ENCODE measurements at regions not wholly inside any gene's neighbourhood (a gene's known extent, or its start where the extent isn't known, plus 50 kb on each side); places are given as distances from the start of the nearest gene placed in this dataset.
"Not testable (repeated sequence)": the region's sequence is repeated elsewhere in the genome, so short reads cannot be mapped to it uniquely, and the experiment has no call there.

- ChIA-PET CTCF (no interaction called here), POLR2A (no interaction called here)
Measured at GRCh38 chr1:73859227-73859626, 338.7 kb downstream of the LRRIQ3 start.

GRCh38 chr1:73854527-73854926, 343.4 kb downstream of the LRRIQ3 start:
- POLR2A ChIA-PET: no interaction called here
- CTCF ChIA-PET: no interaction called here

GRCh38 chr1:73842436-73842835, 355.5 kb downstream of the LRRIQ3 start:
- ChIA-PET POLR2A (no interaction called here), CTCF (no interaction called here)

GRCh38 chr1:73839922-73840321, 358.1 kb downstream of the LRRIQ3 start:
- ChIA-PET CTCF (no interaction called here), POLR2A (no interaction called here)

GRCh38 chr1:73832276-73833181, 365.4 kb downstream of the LRRIQ3 start:
- POLR2A ChIA-PET: no interaction called here
- CTCF ChIA-PET: no interaction called here

GRCh38 chr1:73827283-73827682, 370.7 kb downstream of the LRRIQ3 start:
- CTCF ChIA-PET, POLR2A ChIA-PET: not testable (repeated sequence)

- POLR2A ChIA-PET: no interaction called here
- CTCF ChIA-PET: no interaction called here
Measured at GRCh38 chr1:73824065-73824464, 373.9 kb downstream of the LRRIQ3 start.

GRCh38 chr1:73821520-73821919, 376.5 kb downstream of the LRRIQ3 start:
- POLR2A ChIA-PET: no interaction called here
- CTCF ChIA-PET: no interaction called here

GRCh38 chr1:73820843-73821242, 377.1 kb downstream of the LRRIQ3 start:
- POLR2A ChIA-PET: no interaction called here
- CTCF ChIA-PET: no interaction called here

GRCh38 chr1:73813716-73814115, 384.3 kb downstream of the LRRIQ3 start:
- ChIA-PET POLR2A (no interaction called here), CTCF (no interaction called here)

GRCh38 chr1:73813236-73813635, 384.7 kb downstream of the LRRIQ3 start:
- CTCF ChIA-PET: no interaction called here
- POLR2A ChIA-PET: no interaction called here

- ChIA-PET CTCF (no interaction called here), POLR2A (no interaction called here)
Measured at GRCh38 chr1:73811798-73812197, 386.2 kb downstream of the LRRIQ3 start.

- POLR2A ChIA-PET: no interaction called here
- CTCF ChIA-PET: no interaction called here
Measured at GRCh38 chr1:73804935-73805334, 393.0 kb downstream of the LRRIQ3 start.

GRCh38 chr1:73803380-73803779, 394.6 kb downstream of the LRRIQ3 start:
- ChIA-PET POLR2A (no interaction called here), CTCF (no interaction called here)

GRCh38 chr1:73801912-73802429, 396.0 kb downstream of the LRRIQ3 start:
- ChIA-PET CTCF (interaction anchor here (0.6 kb wide), 1 partner anchor 130 kb away, joined by 3 read pairs; no protein-coding TSS in a partner anchor), POLR2A (no interaction called here)

GRCh38 chr1:73800376-73800775, 397.6 kb downstream of the LRRIQ3 start:
- ChIA-PET POLR2A (no interaction called here), CTCF (no interaction called here)

GRCh38 chr1:73789965-73790364, 408.0 kb downstream of the LRRIQ3 start:
- POLR2A ChIA-PET: no interaction called here
- CTCF ChIA-PET: no interaction called here

GRCh38 chr1:73784026-73784425, 413.9 kb downstream of the LRRIQ3 start:
- POLR2A ChIA-PET: no interaction called here
- CTCF ChIA-PET: no interaction called here

GRCh38 chr1:73783352-73783751, 414.6 kb downstream of the LRRIQ3 start:
- ChIA-PET CTCF (no interaction called here), POLR2A (no interaction called here)

- CTCF ChIA-PET: no interaction called here
- POLR2A ChIA-PET: no interaction called here
Measured at GRCh38 chr1:73782901-73783300, 415.1 kb downstream of the LRRIQ3 start.

GRCh38 chr1:73781251-73781650, 416.7 kb downstream of the LRRIQ3 start:
- POLR2A ChIA-PET: no interaction called here
- CTCF ChIA-PET: no interaction called here

- POLR2A ChIA-PET: no interaction called here
- CTCF ChIA-PET: no interaction called here
Measured at GRCh38 chr1:73778471-73778870, 419.5 kb downstream of the LRRIQ3 start.

All from activated CD8-positive, alpha-beta memory T cell treated with anti-CD3 and anti-CD28 coated beads for 36 hours (primary cell).